ENCODE measurements at regions not wholly inside any gene's neighbourhood (a gene's known extent, or its start where the extent isn't known, plus 50 kb on each side); places are given as distances from the start of the nearest gene placed in this dataset.

DNA sequence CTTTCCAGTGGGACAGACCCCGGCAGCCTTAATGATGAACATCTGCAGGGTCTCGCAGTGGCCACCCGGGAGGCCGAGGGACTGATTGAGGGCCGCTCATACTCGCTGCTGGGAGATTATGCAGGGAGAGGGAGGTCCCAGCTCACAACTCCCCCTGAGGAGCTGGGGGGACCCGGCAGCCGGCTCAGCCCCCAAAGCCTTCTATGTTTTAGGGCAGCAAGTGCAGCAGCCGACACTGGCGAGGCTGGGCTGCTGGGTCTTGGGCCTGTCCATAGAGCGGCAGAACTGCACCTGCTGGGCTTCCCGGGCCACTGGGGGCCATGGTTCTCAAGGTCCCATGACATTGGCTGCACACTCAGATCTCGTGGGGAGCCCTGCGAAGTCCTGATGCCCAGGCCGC is 110.7 kb downstream of the RFLNA start:
- no peaks in the 10 kb centered on the region for H3K27me3 ChIP-seq (ENCODE audit: insufficient read depth, poor library complexity, severe bottlenecking)
- DNase-seq (ENCODE audit: low read depth in 1 of 2, low spot score in 1 of 2): no peak
- no peak overlapping the region for H3K4me3 ChIP-seq (replicated peaks; ENCODE audit: insufficient read depth, low read length)
- TF ChIP-seq GABPA (IDR thresholded peaks at IDR 0.05; ENCODE audit: low read depth): no peak
- TF ChIP-seq, protein P1, sequence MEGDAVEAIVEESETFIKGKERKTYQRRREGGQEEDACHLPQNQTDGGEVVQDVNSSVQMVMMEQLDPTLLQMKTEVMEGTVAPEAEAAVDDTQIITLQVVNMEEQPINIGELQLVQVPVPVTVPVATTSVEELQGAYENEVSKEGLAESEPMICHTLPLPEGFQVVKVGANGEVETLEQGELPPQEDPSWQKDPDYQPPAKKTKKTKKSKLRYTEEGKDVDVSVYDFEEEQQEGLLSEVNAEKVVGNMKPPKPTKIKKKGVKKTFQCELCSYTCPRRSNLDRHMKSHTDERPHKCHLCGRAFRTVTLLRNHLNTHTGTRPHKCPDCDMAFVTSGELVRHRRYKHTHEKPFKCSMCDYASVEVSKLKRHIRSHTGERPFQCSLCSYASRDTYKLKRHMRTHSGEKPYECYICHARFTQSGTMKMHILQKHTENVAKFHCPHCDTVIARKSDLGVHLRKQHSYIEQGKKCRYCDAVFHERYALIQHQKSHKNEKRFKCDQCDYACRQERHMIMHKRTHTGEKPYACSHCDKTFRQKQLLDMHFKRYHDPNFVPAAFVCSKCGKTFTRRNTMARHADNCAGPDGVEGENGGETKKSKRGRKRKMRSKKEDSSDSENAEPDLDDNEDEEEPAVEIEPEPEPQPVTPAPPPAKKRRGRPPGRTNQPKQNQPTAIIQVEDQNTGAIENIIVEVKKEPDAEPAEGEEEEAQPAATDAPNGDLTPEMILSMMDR (IDR thresholded peaks at IDR 0.05; ENCODE audit: insufficient read depth, low read length): no peak
- no peak overlapping the region for H3K27ac ChIP-seq (replicated peaks)

DNA sequence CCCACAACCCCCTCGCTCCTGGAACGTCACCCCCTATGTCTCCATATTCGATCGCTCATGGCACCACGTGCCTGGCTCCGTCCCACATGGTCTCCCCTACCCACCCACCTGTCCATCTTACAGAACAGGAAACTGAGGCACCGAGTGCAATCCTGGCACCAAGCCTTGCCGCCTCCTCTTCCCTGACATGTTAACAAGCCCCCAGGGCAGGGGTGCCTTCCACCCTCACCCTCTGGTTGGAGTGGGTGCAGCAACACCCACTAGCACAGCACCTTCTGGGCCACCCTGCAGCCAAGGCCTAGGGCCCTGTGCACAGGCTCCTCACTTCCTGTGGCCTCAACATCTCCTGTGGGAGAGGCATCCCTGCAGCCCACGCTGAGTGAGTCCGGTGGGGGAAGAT is 110.3 kb downstream of the RFLNA start:
- no peak overlapping the region for H3K27ac ChIP-seq (replicated peaks)
- H3K4me3 ChIP-seq (replicated peaks; ENCODE audit: insufficient read depth, low read length): no peak overlapping the region
- no peaks in the 10 kb centered on the region for H3K27me3 ChIP-seq (ENCODE audit: insufficient read depth, poor library complexity, severe bottlenecking)
- TF ChIP-seq, protein P1 (IDR thresholded peaks at IDR 0.05; ENCODE audit: insufficient read depth, low read length): no peak
- TF ChIP-seq SPI1 (IDR thresholded peaks at IDR 0.05; ENCODE audit: borderline replicate concordance, low read depth) (no peak), GABPA (IDR thresholded peaks at IDR 0.05; ENCODE audit: low read depth) (no peak), POLR2AphosphoS5 (IDR thresholded peaks at IDR 0.05; ENCODE audit: low read depth) (no peak)
- TF ChIP-seq, protein P2, sequence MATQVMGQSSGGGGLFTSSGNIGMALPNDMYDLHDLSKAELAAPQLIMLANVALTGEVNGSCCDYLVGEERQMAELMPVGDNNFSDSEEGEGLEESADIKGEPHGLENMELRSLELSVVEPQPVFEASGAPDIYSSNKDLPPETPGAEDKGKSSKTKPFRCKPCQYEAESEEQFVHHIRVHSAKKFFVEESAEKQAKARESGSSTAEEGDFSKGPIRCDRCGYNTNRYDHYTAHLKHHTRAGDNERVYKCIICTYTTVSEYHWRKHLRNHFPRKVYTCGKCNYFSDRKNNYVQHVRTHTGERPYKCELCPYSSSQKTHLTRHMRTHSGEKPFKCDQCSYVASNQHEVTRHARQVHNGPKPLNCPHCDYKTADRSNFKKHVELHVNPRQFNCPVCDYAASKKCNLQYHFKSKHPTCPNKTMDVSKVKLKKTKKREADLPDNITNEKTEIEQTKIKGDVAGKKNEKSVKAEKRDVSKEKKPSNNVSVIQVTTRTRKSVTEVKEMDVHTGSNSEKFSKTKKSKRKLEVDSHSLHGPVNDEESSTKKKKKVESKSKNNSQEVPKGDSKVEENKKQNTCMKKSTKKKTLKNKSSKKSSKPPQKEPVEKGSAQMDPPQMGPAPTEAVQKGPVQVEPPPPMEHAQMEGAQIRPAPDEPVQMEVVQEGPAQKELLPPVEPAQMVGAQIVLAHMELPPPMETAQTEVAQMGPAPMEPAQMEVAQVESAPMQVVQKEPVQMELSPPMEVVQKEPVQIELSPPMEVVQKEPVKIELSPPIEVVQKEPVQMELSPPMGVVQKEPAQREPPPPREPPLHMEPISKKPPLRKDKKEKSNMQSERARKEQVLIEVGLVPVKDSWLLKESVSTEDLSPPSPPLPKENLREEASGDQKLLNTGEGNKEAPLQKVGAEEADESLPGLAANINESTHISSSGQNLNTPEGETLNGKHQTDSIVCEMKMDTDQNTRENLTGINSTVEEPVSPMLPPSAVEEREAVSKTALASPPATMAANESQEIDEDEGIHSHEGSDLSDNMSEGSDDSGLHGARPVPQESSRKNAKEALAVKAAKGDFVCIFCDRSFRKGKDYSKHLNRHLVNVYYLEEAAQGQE (IDR thresholded peaks at IDR 0.05; ENCODE audit: insufficient replicate concordance, low read depth): no peak
- no peak for DNase-seq (ENCODE audit: low read depth in 1 of 2, low spot score in 1 of 2)

DNA sequence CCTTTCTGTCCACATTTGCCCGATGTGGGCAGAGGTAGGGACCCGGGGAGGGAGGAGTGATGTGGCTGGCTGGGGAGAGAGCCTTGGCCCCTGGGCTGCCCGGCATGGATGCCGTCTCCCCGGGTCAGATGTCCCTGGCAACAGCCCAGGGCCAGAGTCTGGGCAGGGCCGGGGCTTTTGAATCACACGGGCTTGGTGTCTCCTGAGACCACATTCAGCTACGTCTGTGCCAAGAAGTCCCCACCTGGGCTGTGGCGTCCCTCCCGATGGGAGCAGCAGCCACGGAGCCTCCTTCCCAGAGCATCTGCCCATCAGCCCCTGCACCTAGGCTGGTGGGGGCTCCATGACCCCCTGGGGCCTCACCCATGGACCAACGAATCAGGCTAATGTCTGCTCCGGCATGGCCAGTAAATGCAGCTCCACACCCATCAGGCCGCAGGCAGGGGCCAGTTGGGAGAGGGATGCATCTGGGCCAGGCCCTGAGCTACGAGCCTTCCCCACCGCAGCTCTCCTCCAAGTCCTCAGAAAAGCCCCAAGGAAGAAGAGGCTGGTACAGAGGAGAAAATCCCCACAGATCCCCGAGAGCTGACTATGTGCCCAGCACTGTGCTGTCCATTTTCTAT is 109.4 kb downstream of the RFLNA start:
- H3K27ac ChIP-seq (replicated peaks): no peak overlapping the region

DNA sequence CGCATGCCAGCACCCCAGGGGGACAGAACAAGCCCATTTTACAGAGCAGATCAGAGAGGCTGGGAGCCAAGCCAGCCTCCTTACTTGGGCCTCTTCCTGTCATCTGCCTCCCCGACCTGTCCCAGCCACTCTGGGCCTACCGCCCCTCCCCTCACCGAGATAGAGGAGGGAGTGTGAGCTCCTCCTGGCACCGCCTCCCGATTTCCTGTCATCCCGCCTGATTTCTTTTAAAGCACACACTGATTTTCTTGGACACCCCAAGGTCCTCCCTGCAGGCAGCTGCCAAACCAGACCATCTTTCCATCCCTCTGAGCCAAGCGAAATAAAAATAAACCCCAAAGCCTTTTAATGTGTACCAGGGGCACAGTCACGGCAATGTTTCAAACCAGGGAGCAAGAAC is 108.4 kb downstream of the RFLNA start:
- DNase-seq (ENCODE audit: low read depth in 1 of 2, low spot score in 1 of 2): no peak

More for the DNA sequence above, 109.4 kb downstream of the RFLNA start:
- Histone ChIP-seq H3K4me3 (replicated peaks; ENCODE audit: insufficient read depth, low read length) (no peak overlapping the region), H3K27me3 (ENCODE audit: insufficient read depth, poor library complexity, severe bottlenecking) (no peaks in the 10 kb centered on the region)
- no peak for TF ChIP-seq GABPA (IDR thresholded peaks at IDR 0.05; ENCODE audit: low read depth)
- no peak for DNase-seq (ENCODE audit: low read depth in 1 of 2, low spot score in 1 of 2)

More for the DNA sequence above, 108.4 kb downstream of the RFLNA start:
- TF ChIP-seq, protein P2 (IDR thresholded peaks at IDR 0.05; ENCODE audit: insufficient replicate concordance, low read depth): no peak
- TF ChIP-seq, protein P1 (IDR thresholded peaks at IDR 0.05; ENCODE audit: insufficient read depth, low read length): no peak
- TF ChIP-seq POLR2AphosphoS5 (IDR thresholded peaks at IDR 0.05; ENCODE audit: low read depth): no peak
- no peak for TF ChIP-seq GABPA (IDR thresholded peaks at IDR 0.05; ENCODE audit: low read depth)
- no peak for TF ChIP-seq SPI1 (IDR thresholded peaks at IDR 0.05; ENCODE audit: borderline replicate concordance, low read depth)
- Histone ChIP-seq H3K27ac (replicated peaks) (no peak overlapping the region), H3K27me3 (ENCODE audit: insufficient read depth, poor library complexity, severe bottlenecking) (no peaks in the 10 kb centered on the region), H3K4me3 (replicated peaks; ENCODE audit: insufficient read depth, low read length) (no peak overlapping the region)

Measured in HL-60 (cell line).